ENCODE measurements at regions not wholly inside any gene's neighbourhood (a gene's known extent, or its start where the extent isn't known, plus 50 kb on each side); places are given as distances from the start of the nearest gene placed in this dataset.

GRCh38 chr4:13721894-13722293 lies 94.4 kb upstream of the BOD1L1 start:
- POLR2A ChIA-PET (ENCODE audit: unreplicated experiment), result no interaction called here
- BruUV-seq (replicated peaks), result no TSS peak
- H3K9me2 ChIP-seq (ENCODE audit: insufficient read depth), result no peaks in the 10 kb centered on the region
- H3K9me3 ChIP-seq (ENCODE audit: insufficient read depth, low read depth), result no peaks in the 10 kb centered on the region
- CTCF ChIA-PET, result no interaction called here
- H3K4me1 ChIP-seq (replicated peaks; ENCODE audit: insufficient read depth), result no peaks in the 10 kb centered on the region
- H3K4me3 ChIP-seq, result no peak overlapping the region
- H3K27me3 ChIP-seq (ENCODE audit: insufficient read depth, low read depth), result no peaks in the 10 kb centered on the region
- DNase-seq, result no peak
- H4K20me1 ChIP-seq (ENCODE audit: insufficient read depth), result no peaks in the 10 kb centered on the region
- no peak for TF ChIP-seq EZH2 (IDR thresholded peaks at IDR 0.05; ENCODE audit: low read depth)
- TF ChIP-seq CTCF (conservative IDR thresholded peaks at IDR 0.05), result no peak
- H3K4me2 ChIP-seq, result no peak overlapping the region
- intact Hi-C loops (cut with micrococcal nuclease; ENCODE audit: unreplicated experiment), result no loop called here
- no peak overlapping the region for H3K27ac ChIP-seq
- no peaks in the 10 kb centered on the region for H3K36me3 ChIP-seq (ENCODE audit: low read depth)
- no peaks in the 10 kb centered on the region for H3K79me2 ChIP-seq (ENCODE audit: low read depth)
- H2AFZ ChIP-seq, result no peak overlapping the region
- H3F3A ChIP-seq (ENCODE audit: insufficient read depth, low read depth), result no peaks in the 10 kb centered on the region

- BruUV-seq (replicated peaks), result no TSS peak
- ChIA-PET POLR2A (ENCODE audit: unreplicated experiment) (no interaction called here), CTCF (no interaction called here)
- Histone ChIP-seq H3K36me3 (ENCODE audit: low read depth) (no peaks in the 10 kb centered on the region), H4K20me1 (ENCODE audit: insufficient read depth) (no peaks in the 10 kb centered on the region), H3F3A (ENCODE audit: insufficient read depth, low read depth) (no peaks in the 10 kb centered on the region), H3K27ac (no peak overlapping the region), H2AFZ (no peak overlapping the region), H3K27me3 (ENCODE audit: insufficient read depth, low read depth) (no peaks in the 10 kb centered on the region), H3K79me2 (ENCODE audit: low read depth) (no peaks in the 10 kb centered on the region), H3K4me2 (no peak overlapping the region), H3K9me3 (ENCODE audit: insufficient read depth, low read depth) (no peaks in the 10 kb centered on the region), H3K4me1 (replicated peaks; ENCODE audit: insufficient read depth) (no peaks in the 10 kb centered on the region), H3K9me2 (ENCODE audit: insufficient read depth) (no peaks in the 10 kb centered on the region), H3K4me3 (no peak overlapping the region)
- TF ChIP-seq CTCF (conservative IDR thresholded peaks at IDR 0.05) (no peak), EZH2 (IDR thresholded peaks at IDR 0.05; ENCODE audit: low read depth) (no peak)
- intact Hi-C loops (cut with micrococcal nuclease; ENCODE audit: unreplicated experiment), result no loop called here
- DNase-seq, result no peak
These were observed 95.1 kb upstream of the BOD1L1 start for GRCh38 chr4:13722649-13723048.

DNA sequence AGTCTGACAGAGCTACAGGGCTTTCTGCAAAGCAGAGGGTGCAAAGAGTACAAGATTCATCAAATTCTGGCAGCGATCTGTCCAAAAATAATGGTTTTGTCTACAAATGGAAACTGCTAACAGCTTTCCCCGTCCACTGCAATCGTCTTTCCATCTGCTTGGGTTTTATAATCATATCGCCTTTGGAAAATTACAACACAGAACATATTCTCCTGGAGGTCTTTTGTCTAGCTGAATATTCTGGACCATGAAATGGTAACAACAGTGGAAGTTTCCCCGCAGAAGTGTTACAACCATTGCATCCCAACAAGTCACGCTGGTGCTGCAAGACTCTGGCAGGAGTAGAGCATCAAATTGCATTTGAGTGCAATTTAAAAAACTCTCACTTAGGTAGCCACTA lies 101.2 kb upstream of the BOD1L1 start:
- Histone ChIP-seq H3K9me3 (ENCODE audit: insufficient read depth, low read depth) (no peaks in the 10 kb centered on the region), H3K79me2 (ENCODE audit: low read depth) (no peaks in the 10 kb centered on the region), H3K4me3 (no peak overlapping the region), H3K9me2 (ENCODE audit: insufficient read depth) (no peaks in the 10 kb centered on the region), H3K27ac (no peak overlapping the region), H3K4me2 (no peak overlapping the region), H2AFZ (no peak overlapping the region), H3K4me1 (replicated peaks; ENCODE audit: insufficient read depth) (no peaks in the 10 kb centered on the region), H3F3A (ENCODE audit: insufficient read depth, low read depth) (0 out of 2 replicates have a peak, but pooled peaks cover 1% of the 10 kb centered on the region), H3K36me3 (ENCODE audit: low read depth) (no peaks in the 10 kb centered on the region), H4K20me1 (ENCODE audit: insufficient read depth) (no peaks in the 10 kb centered on the region), H3K27me3 (ENCODE audit: insufficient read depth, low read depth) (no peaks in the 10 kb centered on the region)
- TF ChIP-seq CTCF (conservative IDR thresholded peaks at IDR 0.05) (no peak), EZH2 (IDR thresholded peaks at IDR 0.05; ENCODE audit: low read depth) (no peak)
- DNase-seq, result no peak
- intact Hi-C loops (cut with micrococcal nuclease; ENCODE audit: unreplicated experiment), result no loop called here
- BruUV-seq (replicated peaks), result no TSS peak
- CTCF ChIA-PET, result no interaction called here
- POLR2A ChIA-PET (ENCODE audit: unreplicated experiment), result no interaction called here
